HEK293T (cell line): ENCODE measurements at regions not wholly inside any gene's neighbourhood (a gene's known extent, or its start where the extent isn't known, plus 50 kb on each side); places are given as distances from the start of the nearest gene placed in this dataset.
"Not testable (repeated sequence)": the region's sequence is repeated elsewhere in the genome, so short reads cannot be mapped to it uniquely, and the experiment has no call there.

ENCODE experiments used
- CTCF ChIA-PET: fragments of 350-600 bp; formaldehyde crosslinking; extraction: SDS; loops from one replicate; lab custom pipeline; 2021; ENCODE audit warnings: antibody characterized with exemption, inconsistent platforms; lab: Yijun Ruan, JAX
- POLR2A ChIA-PET: fragments of 350-600 bp; formaldehyde crosslinking; extraction: SDS; loops from one replicate; lab custom pipeline; 2020; ENCODE audit warnings: antibody characterized with exemption, inconsistent platforms; lab: Yijun Ruan, JAX
- DNase-seq: peaks from one replicate; pipeline ENCODE4 v3.0.0; 2012; ENCODE audit warnings: mixed read lengths; ENCODE audit errors: extremely low spot score
- ARNT ChIP-seq: fragments of 450-650 bp; IDR thresholded peaks from 2 replicates; pipeline ENCODE4 v1.6.1; 2017; ENCODE audit warnings: mild to moderate bottlenecking
- BHLHE40 ChIP-seq: fragments of 450-650 bp; IDR thresholded peaks from 2 replicates; pipeline ENCODE4 v1.6.1; 2016; ENCODE audit warnings: mild to moderate bottlenecking, moderate library complexity, borderline replicate concordance
- CTBP1 ChIP-seq: fragments of 450-650 bp; IDR thresholded peaks from 2 replicates; pipeline ENCODE4 v1.6.1; 2016; ENCODE audit warnings: borderline replicate concordance
- ELF4 ChIP-seq: fragments of 450-650 bp; IDR thresholded peaks from 2 replicates; pipeline ENCODE4 v1.6.1; 2017; ENCODE audit warnings: antibody characterized with exemption
- FOXA1 ChIP-seq: fragments of 450-650 bp; IDR thresholded peaks from 2 replicates; pipeline ENCODE4 v1.6.1; 2016; ENCODE audit warnings: mild to moderate bottlenecking
- FOXK2 ChIP-seq: fragments of 450-650 bp; IDR thresholded peaks from 2 replicates; pipeline ENCODE4 v1.6.1; 2016; ENCODE audit warnings: mild to moderate bottlenecking
- FOXM1 ChIP-seq: fragments of 450-650 bp; IDR thresholded peaks from 2 replicates; pipeline ENCODE4 v1.6.1; 2017; ENCODE audit warnings: mild to moderate bottlenecking, borderline replicate concordance
- HDGF ChIP-seq: fragments of 450-650 bp; IDR thresholded peaks from 2 replicates; pipeline ENCODE4 v1.6.1; 2017; ENCODE audit warnings: antibody characterized with exemption, borderline replicate concordance
- L3MBTL2 ChIP-seq: fragments of 450-650 bp; conservative IDR thresholded peaks from 2 replicates; pipeline ENCODE4 v1.6.1; 2016; ENCODE audit warnings: mild to moderate bottlenecking
- LEF1 ChIP-seq: fragments of 450-650 bp; IDR thresholded peaks from 2 replicates; pipeline ENCODE4 v1.6.1; 2017; ENCODE audit warnings: mild to moderate bottlenecking, borderline replicate concordance
- NFRKB ChIP-seq: fragments of 450-650 bp; IDR thresholded peaks from 2 replicates; pipeline ENCODE4 v1.6.1; 2016; ENCODE audit warnings: mild to moderate bottlenecking, moderate library complexity
- SP1 ChIP-seq: fragments of 450-650 bp; IDR thresholded peaks from 2 replicates; pipeline ENCODE4 v1.6.1; 2017
- SUZ12 ChIP-seq: fragments of 450-650 bp; IDR thresholded peaks from 2 replicates; pipeline ENCODE4 v1.6.1; 2016; ENCODE audit warnings: mild to moderate bottlenecking
- TARDBP ChIP-seq: fragments of 450-650 bp; IDR thresholded peaks from 2 replicates; pipeline ENCODE4 v1.6.1; 2016
- ZNF384 ChIP-seq: fragments of 450-650 bp; IDR thresholded peaks from 2 replicates; pipeline ENCODE4 v1.6.1; 2016
- TF ChIP-seq, protein P1 (sequence below): fragments of 450-650 bp; IDR thresholded peaks from 2 replicates; pipeline ENCODE4 v1.6.1; 2016

DNA sequence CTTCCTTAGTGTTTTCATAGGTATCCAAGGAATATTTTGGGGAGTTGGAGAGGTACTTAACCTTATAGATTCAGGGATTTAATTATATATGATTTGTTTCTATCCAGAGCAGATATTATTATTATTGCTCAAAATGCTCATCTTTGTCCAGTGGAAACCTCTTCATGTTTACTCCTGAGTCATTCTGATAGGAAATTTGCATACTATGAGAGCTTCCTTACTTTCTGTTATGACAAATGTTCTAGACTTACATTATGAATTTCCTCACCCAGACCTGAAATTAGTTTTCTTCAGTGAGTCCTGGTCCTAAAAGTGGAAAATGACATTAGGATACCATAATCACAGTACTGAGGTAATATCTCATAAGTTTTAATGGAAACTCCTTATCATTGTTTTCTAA is 57.5 kb upstream of the PLPPR5 start:
- no peak for DNase-seq
- POLR2A ChIA-PET, result no interaction called here
- CTCF ChIA-PET, result no interaction called here
- TF ChIP-seq SUZ12 (no peak), ARNT (no peak), FOXK2 (no peak), ZNF384 (no peak), TARDBP (no peak), L3MBTL2 (no peak), LEF1 (no peak), SP1 (no peak), CTBP1 (no peak), HDGF (no peak), ELF4 (no peak), BHLHE40 (no peak), FOXA1 (no peak), NFRKB (no peak), FOXM1 (no peak)
- TF ChIP-seq, protein P1, sequence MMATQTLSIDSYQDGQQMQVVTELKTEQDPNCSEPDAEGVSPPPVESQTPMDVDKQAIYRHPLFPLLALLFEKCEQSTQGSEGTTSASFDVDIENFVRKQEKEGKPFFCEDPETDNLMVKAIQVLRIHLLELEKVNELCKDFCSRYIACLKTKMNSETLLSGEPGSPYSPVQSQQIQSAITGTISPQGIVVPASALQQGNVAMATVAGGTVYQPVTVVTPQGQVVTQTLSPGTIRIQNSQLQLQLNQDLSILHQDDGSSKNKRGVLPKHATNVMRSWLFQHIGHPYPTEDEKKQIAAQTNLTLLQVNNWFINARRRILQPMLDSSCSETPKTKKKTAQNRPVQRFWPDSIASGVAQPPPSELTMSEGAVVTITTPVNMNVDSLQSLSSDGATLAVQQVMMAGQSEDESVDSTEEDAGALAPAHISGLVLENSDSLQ, result no peak

DNA sequence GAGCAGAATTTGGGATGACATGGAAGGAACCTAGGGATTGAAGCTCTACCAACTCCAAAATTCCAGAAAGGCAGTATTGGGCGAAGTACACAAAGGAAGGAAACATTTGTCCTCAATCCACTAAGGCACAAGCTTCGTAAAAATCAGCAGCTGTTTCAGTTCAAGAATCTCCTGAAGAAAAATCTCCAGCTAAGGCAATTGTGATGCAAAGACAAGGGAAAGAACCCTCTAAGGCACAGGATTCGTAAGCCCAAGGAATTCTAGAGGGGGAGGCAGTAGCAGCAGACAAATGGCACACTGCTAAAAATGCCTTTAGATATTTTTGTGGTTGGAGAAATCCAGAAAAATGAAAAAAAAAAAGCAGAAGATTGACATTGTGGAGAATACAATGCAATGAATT is 64.5 kb upstream of the PLPPR5 start:
- CTCF ChIA-PET, result no interaction called here
- TF ChIP-seq TARDBP (no peak), ARNT (no peak), SUZ12 (no peak), BHLHE40 (no peak), SP1 (no peak), CTBP1 (no peak), ZNF384 (no peak), HDGF (no peak), NFRKB (no peak), ELF4 (no peak), L3MBTL2 (no peak), LEF1 (no peak), FOXK2 (no peak), FOXM1 (no peak), FOXA1 (no peak)
- TF ChIP-seq, protein P1, result no peak
- POLR2A ChIA-PET, result no interaction called here
- DNase-seq, result no peak

DNA sequence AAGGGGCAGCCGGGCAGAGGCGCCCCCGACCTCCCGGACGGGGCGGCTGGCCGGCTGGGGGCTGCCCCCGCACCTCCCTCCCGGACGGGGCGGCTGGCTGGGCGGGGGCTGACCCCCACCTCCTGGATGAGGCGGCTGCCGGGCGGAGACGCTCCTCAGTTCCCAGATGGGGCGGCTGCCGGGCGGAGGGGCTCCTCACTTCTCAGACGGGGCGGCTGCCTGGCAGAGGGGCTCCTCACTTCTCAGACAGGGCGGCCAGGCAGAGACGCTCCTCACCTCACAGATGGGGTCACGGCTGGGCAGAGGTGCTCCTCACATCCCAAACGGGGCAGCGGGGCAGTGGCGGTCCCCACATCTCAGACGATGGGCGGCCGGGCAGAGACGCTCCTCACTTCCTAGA is 73.9 kb upstream of the PLPPR5 start:
- DNase-seq, POLR2A ChIA-PET, CTCF ChIA-PET: not testable (repeated sequence)

DNA sequence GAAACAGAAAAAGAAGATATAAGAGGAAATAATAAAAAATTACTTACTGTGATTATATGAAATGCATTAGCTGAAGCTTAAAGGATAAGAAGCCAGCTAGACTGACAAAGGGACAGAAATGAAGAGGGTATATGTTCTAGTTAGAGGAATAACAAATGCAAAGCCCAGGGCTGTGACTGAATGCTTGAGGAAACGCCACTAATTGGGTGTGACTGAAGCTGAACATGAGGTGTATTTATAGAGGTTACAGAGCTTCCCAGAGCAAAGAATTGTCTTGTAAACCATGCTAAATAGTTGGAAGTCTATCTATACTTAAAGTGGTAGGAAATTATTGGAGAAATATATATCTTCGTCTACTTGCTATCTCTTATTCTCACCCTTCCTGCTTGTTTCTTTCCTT is 77.7 kb upstream of the PLPPR5 start:
- POLR2A ChIA-PET, result no interaction called here

DNA sequence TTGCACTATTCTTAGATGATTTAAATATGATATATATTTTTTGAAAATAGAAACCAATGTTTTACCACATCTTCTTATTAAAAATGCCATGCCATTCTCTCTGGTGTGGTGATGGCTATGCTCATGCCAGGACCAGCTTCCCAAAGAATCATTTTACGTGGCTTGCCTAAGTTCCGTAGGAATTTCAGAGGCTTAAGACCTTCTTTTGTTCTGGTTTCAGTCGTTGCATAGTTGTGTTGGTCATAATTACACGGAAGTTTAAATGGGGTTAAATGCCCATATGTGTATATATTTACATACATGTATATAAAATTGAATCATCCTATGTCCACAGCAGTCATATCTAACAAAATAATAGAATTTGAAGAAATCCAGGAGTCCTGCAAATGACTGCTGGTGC is 78.7 kb upstream of the PLPPR5 start:
- POLR2A ChIA-PET, result no interaction called here
- no peak for DNase-seq
- CTCF ChIA-PET, result no interaction called here
- TF ChIP-seq BHLHE40 (no peak), ZNF384 (no peak), LEF1 (no peak), ARNT (no peak), SUZ12 (no peak), SP1 (no peak), NFRKB (no peak), FOXA1 (no peak)
- TF ChIP-seq, protein P1, result no peak

More for the DNA sequence above, 77.7 kb upstream of the PLPPR5 start:
- DNase-seq, result no peak
- CTCF ChIA-PET, result no interaction called here
- TF ChIP-seq ELF4 (no peak), FOXK2 (no peak)

DNA sequence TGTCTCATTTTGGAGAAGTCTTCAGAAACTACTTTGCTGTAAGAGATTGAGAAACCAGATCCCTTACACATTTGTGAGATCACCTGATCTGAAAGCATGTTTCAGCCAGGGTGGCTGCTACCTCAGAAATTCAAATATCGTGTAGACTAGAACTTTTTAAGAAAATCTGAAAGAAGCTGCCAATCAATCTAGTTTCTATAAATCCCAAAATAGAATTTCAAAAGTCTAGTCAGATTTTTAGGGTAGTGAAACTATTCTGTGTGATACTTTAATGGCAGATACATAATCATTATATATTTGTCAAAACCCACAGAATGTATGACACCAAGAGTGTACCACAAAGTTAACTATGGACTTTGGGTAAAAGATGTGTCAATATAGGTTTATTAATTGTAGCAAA is 79.9 kb upstream of the PLPPR5 start:
- ChIA-PET CTCF (no interaction called here), POLR2A (no interaction called here)
- TF ChIP-seq L3MBTL2, result no peak
- TF ChIP-seq CTBP1, result no peak
- TF ChIP-seq FOXK2, result no peak
- no peak for TF ChIP-seq LEF1
- TF ChIP-seq BHLHE40, result no peak
- TF ChIP-seq HDGF, result no peak
- TF ChIP-seq ELF4, result no peak
- no peak for TF ChIP-seq FOXM1
- no peak for DNase-seq

DNA sequence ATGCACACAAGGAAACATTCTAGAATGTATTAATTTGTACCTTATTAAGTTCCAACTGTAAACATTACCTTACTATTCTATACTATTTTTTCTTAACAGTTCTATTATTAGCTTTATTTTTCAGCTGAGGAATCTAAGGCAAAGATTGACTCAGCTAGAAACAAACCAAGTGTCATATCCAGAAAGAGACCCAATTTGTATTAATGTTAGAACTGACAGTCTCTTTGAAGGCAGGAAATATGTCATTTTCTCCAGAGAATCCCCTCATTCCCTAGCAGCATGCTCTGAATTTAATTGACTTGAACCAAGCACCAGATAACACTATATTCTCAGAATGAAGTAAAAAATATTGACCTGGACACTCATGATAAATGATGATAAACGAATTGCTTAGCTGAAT is 81.4 kb upstream of the PLPPR5 start:
- no peak for TF ChIP-seq CTBP1
- CTCF ChIA-PET, result no interaction called here
- POLR2A ChIA-PET, result no interaction called here
- DNase-seq, result no peak

DNA sequence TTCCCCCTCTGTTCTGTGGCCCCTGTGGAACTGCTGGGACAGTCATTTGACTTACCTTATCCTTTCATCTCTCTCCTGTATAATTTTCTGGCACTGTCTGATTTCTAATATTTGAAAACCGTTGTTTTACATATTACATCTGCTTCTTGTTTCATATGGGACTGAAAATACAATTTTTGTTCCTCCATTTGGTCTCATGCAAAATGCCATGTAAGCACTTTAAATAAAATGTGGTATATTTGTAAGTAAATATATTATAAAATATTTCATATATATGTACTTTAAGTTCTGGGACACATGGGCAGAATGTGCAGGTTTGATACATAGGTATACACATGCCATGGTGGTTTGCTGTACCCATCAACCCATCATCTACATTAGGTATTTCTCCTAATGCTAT is 93.9 kb upstream of the PLPPR5 start:
- TF ChIP-seq NFRKB (no peak), SUZ12 (no peak), HDGF (no peak), SP1 (no peak), L3MBTL2 (no peak), TARDBP (no peak), ELF4 (no peak), FOXM1 (no peak), ZNF384 (no peak), LEF1 (no peak), BHLHE40 (no peak), FOXA1 (no peak), ARNT (no peak), FOXK2 (no peak), CTBP1 (no peak)
- TF ChIP-seq, protein P1, result no peak
- DNase-seq, result no peak
- POLR2A ChIA-PET, result no interaction called here

More for the DNA sequence above, 93.9 kb upstream of the PLPPR5 start:
- CTCF ChIA-PET, result no interaction called here
